GM19463 (cell line): ENCODE measurements at regions not wholly inside any gene's neighbourhood (a gene's known extent, or its start where the extent isn't known, plus 50 kb on each side); places are given as distances from the start of the nearest gene placed in this dataset.

Experiments used
- ATAC-seq: cut with Tn5 transposase; IDR thresholded peaks from one replicate; pipeline ENCODE4 v1.9.1; 2021; ENCODE audit warnings: mild to moderate bottlenecking, moderate library complexity; ENCODE audit not compliant: unreplicated experiment

DNA sequence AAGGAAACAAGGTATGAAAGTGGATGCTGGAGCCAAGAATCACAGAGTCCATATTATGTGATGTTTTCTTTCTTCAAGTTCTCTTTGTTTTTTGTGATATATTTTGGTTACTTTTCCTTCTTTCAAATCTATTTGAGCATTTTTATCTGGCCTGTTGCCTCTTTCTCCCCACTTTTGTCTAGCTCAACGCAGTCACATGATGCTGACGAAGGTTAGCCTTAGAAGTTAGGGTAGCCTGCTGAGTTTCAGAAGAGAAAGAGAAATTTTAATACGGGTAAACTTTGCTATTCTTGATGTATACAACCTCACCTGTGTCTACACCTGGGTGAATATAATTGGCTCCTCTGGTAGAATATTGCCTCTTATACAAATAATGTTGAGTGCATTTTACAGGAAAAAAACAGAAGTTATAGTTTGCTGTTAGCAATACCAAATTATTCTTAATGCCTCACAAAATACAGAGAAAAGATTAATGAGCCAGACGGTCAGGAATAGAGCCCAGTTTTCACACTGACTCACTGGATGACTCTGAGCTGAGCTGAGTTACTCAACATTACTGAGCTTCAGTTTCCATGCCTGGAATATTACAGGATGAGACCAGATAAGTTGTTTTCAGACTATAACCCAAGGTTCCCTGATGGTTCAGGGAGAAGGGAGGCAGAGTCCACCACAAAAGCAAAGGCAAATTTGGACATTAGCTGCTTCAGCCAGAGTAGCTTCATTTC lies 161.6 kb upstream of the BDNF start:
- ATAC-seq, result no peak

DNA sequence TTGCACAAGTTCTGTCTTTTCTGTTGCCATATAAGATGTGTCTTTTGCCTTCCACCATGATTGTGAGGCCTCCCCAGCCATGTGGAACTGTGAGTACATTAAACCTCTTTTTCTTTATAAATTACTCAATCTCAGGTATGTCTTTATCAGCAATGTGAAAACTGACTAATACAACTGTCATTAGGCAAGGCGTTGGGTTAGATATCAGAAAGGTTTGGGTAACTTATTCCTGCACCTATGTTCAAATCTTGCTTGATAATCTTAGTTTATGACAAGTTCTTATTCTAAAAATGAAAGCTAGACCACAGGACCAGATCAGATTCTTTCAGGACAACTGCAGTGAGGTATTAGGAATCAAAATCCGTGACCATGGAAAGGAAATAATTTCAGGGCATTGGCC lies 160.6 kb upstream of the BDNF start:
- ATAC-seq, result no peak

DNA sequence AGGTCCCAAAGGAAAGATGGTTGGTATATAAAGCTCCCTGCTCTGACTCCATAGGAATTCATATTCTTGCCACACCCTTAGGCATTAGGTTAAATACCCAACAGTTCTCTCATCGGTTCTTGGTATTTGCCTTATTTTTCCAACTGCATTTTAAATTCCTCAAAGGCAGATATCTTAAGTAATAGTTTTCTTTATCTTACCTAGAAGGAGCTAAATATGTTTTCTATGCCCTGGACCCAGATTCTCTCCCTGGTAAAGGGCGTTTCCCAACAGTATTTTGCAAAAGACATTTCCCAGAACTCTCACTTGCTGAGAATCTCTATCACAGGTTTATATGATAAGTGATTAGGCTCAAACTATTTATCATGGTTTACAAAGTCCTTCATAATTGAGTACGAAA lies 158.6 kb upstream of the BDNF start:
- no peak for ATAC-seq

DNA sequence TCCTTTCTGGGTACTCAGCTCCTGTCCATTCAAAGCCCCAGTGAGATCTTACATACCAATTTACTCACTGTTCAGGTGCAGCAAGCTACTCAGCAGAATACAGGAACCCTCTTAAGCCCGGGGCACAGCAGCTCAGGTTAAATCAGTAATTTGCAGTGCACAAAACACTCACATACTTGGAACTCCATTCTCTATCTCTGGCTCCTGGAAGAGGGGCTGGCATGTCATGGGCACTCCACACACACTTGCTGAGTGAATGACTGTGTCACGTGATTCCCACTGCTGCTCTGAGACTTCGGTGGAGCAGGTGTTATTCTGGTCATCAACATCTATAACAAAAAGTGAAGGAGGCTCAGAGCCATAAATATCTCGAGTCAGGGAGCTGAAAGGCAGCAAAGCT lies 157.3 kb upstream of the BDNF start:
- ATAC-seq, result peak; percentile 19

DNA sequence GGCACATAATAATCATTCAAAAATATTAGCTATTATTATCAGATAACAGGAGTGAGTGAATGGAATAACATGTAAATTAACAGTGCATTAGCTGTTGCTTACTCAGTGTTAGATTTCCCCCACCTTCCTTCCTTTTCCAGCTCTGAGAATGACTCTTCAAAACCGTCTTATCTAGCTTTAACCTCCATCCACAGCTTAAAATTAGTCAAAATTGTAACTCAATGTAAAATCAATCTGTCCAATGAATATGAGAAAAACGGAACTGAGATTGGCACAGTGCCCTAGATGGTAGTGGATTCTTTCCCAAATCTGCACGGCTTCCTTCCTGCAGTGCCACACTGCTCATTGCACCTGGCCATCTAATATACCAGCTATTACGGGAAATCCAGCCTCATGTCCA lies 156.8 kb upstream of the BDNF start:
- peak; percentile 69 for ATAC-seq

DNA sequence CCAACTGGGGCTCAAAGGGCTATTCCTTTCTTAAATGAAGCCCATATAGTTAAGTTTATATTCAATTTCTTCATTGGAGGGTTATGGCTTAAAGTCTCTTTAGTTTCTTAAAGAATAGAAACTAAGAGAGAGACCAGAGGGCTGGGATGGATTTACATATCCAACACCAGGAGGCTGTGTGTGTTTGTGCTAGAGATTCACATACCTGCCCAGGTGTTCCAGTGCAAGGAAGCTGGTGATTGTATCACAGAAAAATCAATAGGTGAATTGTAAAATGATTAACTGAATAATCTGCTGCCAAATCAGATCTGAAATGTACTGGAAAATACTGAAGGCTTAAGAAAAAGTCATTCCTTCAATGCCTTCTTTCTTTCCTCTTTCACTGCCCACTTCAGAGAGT lies 148.2 kb upstream of the BDNF start:
- ATAC-seq, result no peak

DNA sequence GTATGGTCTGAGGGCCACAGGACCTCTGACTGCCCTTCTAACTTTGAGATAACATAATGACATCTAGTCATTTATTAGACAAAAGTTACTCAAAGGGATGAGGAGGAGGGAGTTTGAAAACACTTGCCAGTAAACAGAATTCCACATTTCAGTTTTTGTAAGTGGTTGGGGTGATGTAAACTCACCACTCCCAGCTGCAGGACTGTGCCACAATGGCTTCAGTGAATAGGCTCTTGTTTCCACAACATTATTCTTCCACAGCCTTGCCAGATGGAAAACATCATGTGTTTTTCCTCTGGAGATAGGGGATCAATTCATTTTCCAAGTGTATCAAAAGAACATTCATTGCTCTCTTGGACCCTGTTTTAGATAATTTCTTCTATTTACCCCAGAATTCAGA lies 147.2 kb upstream of the BDNF start:
- ATAC-seq, result no peak

DNA sequence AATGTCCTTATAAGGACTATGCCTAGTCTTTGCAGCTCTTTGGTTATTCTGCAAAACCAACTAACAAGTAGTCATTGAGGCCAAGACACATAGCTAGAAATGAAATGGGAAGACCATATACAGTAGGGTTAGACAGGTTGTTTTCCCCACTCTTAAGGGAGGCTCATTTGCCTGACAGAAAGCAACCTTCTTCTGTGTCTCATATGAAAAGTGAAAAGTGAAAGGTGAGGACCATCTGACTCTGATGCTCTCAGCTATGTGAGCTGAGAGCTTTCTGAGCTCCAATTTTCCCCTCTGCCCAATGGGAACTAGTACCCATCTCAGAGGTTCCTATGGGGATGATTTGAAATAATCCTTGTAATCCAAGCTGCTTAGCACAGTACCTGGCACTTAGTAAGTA lies 142.0 kb upstream of the BDNF start:
- no peak for ATAC-seq

DNA sequence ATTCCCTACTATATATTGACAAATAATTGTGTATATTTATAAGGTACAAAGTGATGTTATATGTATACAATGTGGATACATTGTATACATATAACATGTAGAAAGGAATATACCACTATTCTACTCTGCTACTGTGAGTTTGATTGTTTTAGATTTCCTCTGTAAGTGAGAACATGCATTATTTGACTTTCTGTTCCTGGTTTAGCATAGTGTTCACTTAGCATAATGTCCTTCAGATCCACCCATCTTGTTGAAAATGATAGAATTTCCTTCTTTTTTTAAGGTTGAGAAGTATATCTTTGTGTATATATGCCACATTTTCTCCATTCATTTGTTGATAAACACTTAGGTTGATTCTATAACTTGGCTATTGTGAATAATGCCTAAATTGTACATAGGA lies 140.8 kb upstream of the BDNF start:
- no peak for ATAC-seq

DNA sequence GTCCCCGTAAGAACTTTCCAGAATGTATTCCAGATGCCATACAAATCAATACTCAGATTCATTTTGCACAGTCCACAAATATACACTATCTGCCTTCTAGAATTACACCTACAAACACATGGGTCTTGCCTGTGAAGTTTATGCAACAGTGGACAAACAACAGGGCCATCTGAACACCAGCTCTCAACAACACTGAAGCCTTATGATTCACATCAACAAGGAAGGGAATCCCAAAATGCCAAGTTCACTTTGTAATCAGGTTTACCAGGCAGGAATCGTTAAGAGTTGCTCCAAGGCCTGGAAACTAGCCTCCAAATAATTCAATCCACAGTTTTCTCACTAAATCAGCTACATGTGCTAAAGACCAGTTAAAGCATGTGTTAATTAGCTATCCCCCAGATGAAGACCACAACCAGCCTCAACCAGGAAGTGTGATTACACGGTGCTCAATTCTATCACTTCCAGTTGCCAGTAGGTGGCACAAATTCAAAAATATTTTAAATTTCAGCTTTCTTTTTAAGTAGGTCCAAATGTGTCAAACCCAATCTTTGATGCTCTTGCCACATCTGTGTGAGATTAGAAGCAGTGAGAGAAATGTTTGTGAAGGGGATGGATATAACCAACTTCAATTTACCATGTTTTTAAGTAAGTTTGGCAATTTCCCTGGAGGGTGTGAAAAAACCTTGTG lies 139.1 kb upstream of the BDNF start:
- ATAC-seq, result no peak

DNA sequence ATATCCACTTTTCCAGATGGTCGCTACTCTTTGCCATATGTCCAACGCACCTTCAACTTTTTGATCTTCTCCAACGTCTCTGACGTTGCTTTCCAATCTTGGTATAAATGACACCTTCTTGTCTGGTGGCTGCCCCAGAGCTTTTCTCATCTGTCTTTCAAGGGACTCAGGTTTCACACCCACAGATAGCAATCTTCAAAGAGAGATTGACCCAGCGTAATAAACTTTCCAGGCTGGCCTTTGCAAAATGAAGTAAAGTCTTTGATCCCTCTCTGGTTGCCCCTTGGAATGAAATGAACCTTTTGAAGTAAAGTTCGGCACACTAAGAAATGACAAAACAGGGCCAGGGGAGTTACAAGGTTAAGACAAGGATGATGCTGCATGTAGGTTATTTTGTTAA lies 138.4 kb upstream of the BDNF start:
- no peak for ATAC-seq

DNA sequence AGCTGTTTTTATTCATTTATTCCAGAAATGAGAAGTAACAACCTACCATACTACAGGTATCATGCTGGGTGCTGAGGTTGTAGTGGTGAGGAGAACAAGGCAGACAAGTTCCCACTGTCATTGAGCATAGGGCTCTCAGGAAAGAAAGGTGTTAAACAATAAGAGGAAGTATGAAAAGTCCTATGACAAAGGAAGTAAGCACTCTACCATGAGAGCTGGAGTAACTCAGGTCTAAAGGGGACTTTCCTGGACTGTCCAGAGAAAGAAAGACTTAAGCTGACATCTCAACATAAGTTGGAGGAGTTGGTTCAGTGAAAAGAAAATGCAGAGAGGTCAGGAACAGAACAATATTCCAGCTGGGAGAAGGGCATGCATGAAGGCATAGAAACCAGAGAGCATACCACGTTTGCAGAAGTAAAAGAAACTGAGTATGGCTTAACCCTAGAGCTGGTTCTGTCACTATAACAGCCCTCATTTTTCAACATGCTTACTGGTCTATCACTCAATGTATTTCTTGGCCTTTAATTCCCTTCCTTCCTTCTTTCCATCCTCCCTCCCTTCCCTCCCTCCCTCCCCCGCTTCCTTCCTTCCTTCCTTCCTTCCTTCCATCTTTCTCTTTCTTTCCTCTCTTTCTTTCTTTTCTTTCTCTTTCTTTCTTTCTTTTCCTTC lies 137.8 kb upstream of the BDNF start:
- peak; percentile 91 for ATAC-seq

DNA sequence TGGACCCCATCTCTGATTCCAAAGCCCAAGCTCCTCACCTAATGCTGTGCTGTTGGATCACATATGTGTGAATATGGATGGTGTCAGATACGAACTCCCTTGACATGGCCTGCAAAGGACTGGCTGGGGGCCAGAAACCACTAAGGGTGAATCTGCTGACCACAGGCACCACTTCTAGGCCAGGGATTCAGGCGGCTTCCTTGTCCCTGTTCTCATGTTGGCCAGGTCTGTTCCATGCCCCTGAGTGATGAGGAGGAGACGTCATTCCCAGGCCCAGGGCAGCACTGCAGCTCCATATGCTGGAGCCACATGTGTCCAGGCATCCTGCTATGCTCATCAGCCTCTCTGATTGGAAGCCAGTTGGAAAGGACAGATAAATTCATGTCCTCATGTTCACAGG lies 130.0 kb upstream of the BDNF start:
- ATAC-seq, result no peak

DNA sequence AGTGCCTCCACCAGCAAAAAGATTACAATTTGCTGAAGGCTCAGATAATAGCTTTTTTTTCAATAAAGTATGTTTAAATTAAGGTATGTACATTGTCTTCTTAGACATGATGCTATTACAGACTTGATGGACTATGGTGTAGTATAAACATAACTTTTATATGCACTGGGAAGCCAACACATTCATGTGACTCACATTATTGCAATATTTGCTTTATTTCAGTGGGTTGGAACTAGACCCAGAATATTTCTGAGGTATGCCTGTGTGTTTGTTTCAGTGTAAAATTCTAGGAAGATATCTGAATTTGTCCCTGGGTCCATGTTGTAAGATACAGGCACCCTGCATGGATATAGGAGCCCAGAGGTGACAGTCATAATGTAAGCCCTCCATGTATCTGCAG lies 120.0 kb upstream of the BDNF start:
- no peak for ATAC-seq

DNA sequence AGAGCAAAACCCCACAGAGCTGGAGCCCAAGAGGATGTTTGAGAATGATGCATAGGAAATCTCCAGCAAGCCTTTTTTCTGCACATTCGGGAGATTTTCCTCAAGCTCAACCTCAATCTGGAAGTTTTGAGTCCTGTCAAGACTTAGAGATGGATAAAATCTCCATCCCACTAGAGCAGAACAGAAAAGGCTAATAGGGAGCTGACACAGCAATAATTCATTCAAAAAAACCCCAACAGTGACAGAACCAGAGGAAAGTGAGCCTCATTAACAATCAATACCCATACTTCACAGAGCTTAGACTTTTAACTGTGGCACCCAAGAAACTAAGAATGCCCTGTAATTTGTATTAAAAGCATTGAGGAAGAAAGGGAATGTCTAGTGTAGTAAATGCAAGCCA lies 115.9 kb upstream of the BDNF start:
- ATAC-seq, result no peak

DNA sequence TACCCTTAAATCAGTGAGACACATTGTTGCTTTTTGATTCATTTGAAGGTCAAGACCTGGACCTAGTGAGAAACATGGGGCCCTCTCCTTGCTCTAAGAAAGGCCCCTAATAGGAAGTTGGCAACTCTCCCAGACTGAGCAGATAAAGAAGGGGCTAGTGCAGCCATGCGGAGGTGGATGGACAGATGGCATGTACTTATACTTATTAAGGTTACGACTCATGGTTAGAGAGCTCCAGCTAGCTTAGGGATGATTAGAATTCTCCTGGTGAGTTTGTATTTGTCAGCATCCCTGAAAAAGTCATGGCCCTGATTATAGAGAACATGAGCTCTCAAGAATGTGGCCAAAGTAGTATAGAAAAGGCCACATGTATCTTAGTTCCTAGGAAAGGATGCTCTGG lies 112.1 kb upstream of the BDNF start:
- no peak for ATAC-seq

DNA sequence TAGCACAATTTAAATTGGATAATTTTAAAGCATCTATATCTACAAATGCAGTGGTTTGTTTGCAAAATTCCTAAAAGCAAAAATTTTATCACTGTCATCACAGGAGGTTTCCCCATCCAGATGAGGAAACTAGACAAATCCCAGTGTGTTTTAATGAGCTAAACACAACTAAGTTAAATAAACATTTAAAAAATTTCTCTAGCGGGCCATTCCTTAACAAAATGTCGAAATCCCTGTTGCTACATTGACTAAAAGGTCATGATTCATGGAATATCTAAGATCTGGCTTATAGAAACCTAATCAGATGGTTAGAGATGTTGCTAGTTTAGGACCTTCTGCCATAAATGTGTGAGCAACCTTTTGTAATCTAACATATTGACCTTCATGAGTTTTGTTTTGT lies 107.3 kb upstream of the BDNF start:
- ATAC-seq, result no peak

DNA sequence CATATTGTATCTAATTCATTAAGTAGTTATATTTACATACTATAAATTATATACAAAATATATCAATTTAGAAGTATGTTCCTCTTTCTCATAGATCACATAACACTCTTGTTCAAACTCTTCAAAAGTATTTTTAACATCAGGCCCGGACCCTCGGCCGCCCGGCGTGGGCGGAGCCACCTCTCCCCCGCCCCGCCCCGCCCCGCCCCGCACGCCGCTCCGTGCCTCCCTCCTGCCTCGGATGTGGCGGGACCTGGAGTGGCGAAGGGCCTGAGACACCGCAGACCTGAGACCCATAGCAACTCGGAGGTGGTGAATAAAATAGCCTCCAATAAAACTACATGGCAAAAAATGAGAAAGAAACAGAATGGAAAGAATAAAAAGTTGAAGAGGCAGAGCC lies 105.9 kb upstream of the BDNF start:
- ATAC-seq, result no peak

DNA sequence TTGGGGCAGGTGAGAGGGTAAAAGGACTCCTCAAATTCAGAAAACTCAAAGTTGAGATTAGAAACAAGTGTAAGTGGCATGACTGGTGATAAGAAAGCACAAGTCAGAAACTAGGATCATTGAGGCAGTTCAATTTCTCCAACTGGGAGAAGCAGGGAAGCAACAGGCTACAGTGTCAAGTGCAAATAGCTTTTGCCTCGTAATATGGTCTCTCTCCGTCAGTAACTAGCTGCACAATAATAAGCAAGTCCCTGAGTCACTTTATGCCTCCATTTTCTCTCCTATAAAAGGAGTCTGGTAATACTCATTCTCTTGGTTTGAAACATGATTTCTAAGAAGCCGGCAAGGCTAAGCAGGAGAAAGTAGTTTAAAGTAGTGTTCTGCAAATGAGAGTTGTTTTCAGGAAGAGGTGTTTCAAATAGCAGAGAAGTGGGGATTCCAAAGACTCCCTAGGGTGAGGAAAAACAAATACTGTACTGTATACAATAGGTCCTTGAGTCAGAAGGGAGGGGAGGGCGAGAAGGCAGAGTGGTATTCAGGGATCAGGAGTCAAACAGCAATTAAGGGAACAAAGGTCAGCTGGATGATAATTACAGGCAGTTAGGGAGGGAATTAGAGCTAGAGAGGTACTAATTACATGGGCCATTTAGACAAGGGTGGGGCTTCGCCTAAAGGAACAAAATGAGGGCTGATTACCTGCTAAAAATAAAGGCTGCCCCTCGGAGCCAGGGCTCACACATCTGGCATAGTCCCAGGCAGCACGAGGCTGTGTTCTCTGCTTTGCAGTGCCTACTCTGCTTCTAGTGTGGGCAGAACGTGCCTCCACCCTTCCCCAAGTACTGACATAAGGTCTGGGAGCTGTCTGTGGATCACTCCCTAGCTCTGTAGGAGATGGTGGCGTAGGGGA lies 96.0 kb upstream of the BDNF start:
- ATAC-seq, result no peak

DNA sequence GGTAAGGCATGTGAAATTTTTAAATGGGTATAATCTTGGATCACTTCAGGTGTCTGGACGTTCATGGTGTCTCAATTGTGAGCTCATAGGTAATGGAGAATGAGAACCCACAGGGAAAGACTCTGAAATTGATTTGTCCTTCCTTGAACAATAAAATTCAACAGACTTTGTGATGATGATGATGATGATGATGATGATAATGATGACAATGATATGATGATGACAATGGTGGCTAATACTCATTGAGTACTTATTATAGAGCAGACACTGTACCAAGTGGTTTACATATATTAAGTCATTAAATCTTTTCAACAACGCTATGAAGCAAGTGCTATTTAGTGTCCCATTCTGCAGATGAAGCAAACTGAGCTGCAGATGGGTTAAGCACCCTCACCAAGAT lies 86.6 kb upstream of the BDNF start:
- no peak for ATAC-seq

DNA sequence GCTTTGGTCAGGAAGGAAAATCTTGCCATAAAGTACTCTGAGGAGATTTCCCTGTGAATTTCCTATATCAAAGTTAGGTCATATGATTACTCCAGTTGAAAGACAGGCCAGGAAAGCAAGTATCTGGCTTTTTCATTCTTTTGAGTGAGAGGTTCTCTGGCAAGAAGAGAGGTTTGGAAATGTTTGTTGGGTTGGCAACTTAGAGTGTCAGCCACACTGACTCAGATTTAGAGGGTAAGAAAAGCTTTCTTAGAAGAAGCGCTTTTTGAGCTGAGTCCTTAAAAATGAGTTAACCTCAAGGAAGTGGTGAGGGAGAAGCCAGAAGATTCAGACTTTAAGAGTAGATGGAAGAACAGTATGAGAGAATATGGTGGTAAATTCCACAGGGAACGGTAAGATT lies 86.1 kb upstream of the BDNF start:
- no peak for ATAC-seq
